ENCODE measurements at regions not wholly inside any gene's neighbourhood (a gene's known extent, or its start where the extent isn't known, plus 50 kb on each side); places are given as distances from the start of the nearest gene placed in this dataset.

- DNase-seq (ENCODE audit: low spot score) = no peak
- no peak overlapping the region for H3K4me3 Mint-ChIP-seq (ENCODE audit: unreplicated experiment)
- no peaks in the 10 kb centered on the region for H3K36me3 Mint-ChIP-seq (ENCODE audit: low read depth)
- H3K27me3 Mint-ChIP-seq (ENCODE audit: low read depth) = no peaks in the 10 kb centered on the region
- no peaks in the 10 kb centered on the region for H3K4me1 Mint-ChIP-seq (ENCODE audit: low read depth)
- TF ChIP-seq, protein P1, sequence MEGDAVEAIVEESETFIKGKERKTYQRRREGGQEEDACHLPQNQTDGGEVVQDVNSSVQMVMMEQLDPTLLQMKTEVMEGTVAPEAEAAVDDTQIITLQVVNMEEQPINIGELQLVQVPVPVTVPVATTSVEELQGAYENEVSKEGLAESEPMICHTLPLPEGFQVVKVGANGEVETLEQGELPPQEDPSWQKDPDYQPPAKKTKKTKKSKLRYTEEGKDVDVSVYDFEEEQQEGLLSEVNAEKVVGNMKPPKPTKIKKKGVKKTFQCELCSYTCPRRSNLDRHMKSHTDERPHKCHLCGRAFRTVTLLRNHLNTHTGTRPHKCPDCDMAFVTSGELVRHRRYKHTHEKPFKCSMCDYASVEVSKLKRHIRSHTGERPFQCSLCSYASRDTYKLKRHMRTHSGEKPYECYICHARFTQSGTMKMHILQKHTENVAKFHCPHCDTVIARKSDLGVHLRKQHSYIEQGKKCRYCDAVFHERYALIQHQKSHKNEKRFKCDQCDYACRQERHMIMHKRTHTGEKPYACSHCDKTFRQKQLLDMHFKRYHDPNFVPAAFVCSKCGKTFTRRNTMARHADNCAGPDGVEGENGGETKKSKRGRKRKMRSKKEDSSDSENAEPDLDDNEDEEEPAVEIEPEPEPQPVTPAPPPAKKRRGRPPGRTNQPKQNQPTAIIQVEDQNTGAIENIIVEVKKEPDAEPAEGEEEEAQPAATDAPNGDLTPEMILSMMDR (IDR thresholded peaks at IDR 0.05) = no peak
- no peak overlapping the region for H3K27ac Mint-ChIP-seq (ENCODE audit: unreplicated experiment)
- H3K9me3 Mint-ChIP-seq (ENCODE audit: low read depth) = no peaks in the 10 kb centered on the region
Measured at GRCh38 chr10:32132357-32132946, 76.2 kb upstream of the KIF5B start.

GRCh38 chr10:32131388-32131787 is 75.2 kb upstream of the KIF5B start:
- Mint-ChIP-seq H3K27me3 (ENCODE audit: low read depth) (no peaks in the 10 kb centered on the region), H3K4me3 (ENCODE audit: unreplicated experiment) (no peak overlapping the region), H3K4me1 (ENCODE audit: low read depth) (no peaks in the 10 kb centered on the region), H3K27ac (ENCODE audit: unreplicated experiment) (no peak overlapping the region), H3K9me3 (ENCODE audit: low read depth) (no peaks in the 10 kb centered on the region), H3K36me3 (ENCODE audit: low read depth) (no peaks in the 10 kb centered on the region)
- TF ChIP-seq, protein P1 (IDR thresholded peaks at IDR 0.05) = no peak
- no peak for DNase-seq (ENCODE audit: low spot score)

- H3K36me3 Mint-ChIP-seq (ENCODE audit: low read depth) = no peaks in the 10 kb centered on the region
- H3K27ac Mint-ChIP-seq (ENCODE audit: unreplicated experiment) = no peak overlapping the region
- no peak overlapping the region for H3K4me3 Mint-ChIP-seq (ENCODE audit: unreplicated experiment)
- TF ChIP-seq, protein P1 (IDR thresholded peaks at IDR 0.05) = no peak
- H3K4me1 Mint-ChIP-seq (ENCODE audit: low read depth) = no peaks in the 10 kb centered on the region
- no peaks in the 10 kb centered on the region for H3K9me3 Mint-ChIP-seq (ENCODE audit: low read depth)
- no peak for DNase-seq (ENCODE audit: low spot score)
- no peaks in the 10 kb centered on the region for H3K27me3 Mint-ChIP-seq (ENCODE audit: low read depth)
Measured at GRCh38 chr10:32130788-32131187, 74.6 kb upstream of the KIF5B start.

- no peak overlapping the region for H3K27ac Mint-ChIP-seq (ENCODE audit: unreplicated experiment)
- H3K9me3 Mint-ChIP-seq (ENCODE audit: low read depth) = no peaks in the 10 kb centered on the region
- H3K4me1 Mint-ChIP-seq (ENCODE audit: low read depth) = no peaks in the 10 kb centered on the region
- no peak overlapping the region for H3K4me3 Mint-ChIP-seq (ENCODE audit: unreplicated experiment)
- H3K27me3 Mint-ChIP-seq (ENCODE audit: low read depth) = no peaks in the 10 kb centered on the region
- TF ChIP-seq, protein P1 (IDR thresholded peaks at IDR 0.05) = no peak
- H3K36me3 Mint-ChIP-seq (ENCODE audit: low read depth) = no peaks in the 10 kb centered on the region
- DNase-seq (ENCODE audit: low spot score) = no peak
Measured at GRCh38 chr10:32125023-32125422, 68.8 kb upstream of the KIF5B start.

- Mint-ChIP-seq H3K27ac (ENCODE audit: unreplicated experiment) (no peak overlapping the region), H3K36me3 (ENCODE audit: low read depth) (no peaks in the 10 kb centered on the region), H3K4me1 (ENCODE audit: low read depth) (no peaks in the 10 kb centered on the region), H3K4me3 (ENCODE audit: unreplicated experiment) (no peak overlapping the region), H3K27me3 (ENCODE audit: low read depth) (no peaks in the 10 kb centered on the region), H3K9me3 (ENCODE audit: low read depth) (no peaks in the 10 kb centered on the region)
- TF ChIP-seq, protein P1 (IDR thresholded peaks at IDR 0.05) = no peak
- DNase-seq (ENCODE audit: low spot score) = no peak
Measured at GRCh38 chr10:32123021-32123420, 66.8 kb upstream of the KIF5B start.

Measured in chondrocyte (in vitro differentiated cells).